Kidney (tissue), 13 donors: ENCODE measurements at regions not wholly inside any gene's neighbourhood (a gene's known extent, or its start where the extent isn't known, plus 50 kb on each side); places are given as distances from the start of the nearest gene placed in this dataset.

Source experiments
- DNase-seq, 5 donors: peaks; one replicate each; pipeline ENCODE4 v3.0.0-alpha.2; 2013 to 2020
- FAIRE-seq: peaks from 2 replicates; lab custom pipeline; 2012; peaks lifted over from hg19 to GRCh38; lab: Jason Lieb, UNC
- H3K27ac ChIP-seq, 2 donors: one replicate each; pipeline ENCODE4 v1.7.0; 2013; ENCODE audit warnings: low read depth in 2 of 2, low read length in 2 of 2, inconsistent platforms in 1 of 2
- H3K27me3 ChIP-seq: one replicate; pipeline ENCODE4 v1.7.1; 2013; ENCODE audit warnings: low read length, inconsistent platforms; ENCODE audit not compliant: control insufficient read depth, insufficient read depth
- H3K36me3 ChIP-seq, 3 donors: one replicate each; pipeline versions ENCODE4 v1.7.0 to v1.7.1; 2013; ENCODE audit warnings: low read length in 3 of 3, control low read depth in 1 of 3, inconsistent platforms in 1 of 3; ENCODE audit not compliant: insufficient read depth in 3 of 3, control insufficient read depth in 2 of 3
- H3K4me1 ChIP-seq, 3 donors: one replicate each; pipeline versions ENCODE4 v1.7.0 to v1.7.1; 2013; ENCODE audit warnings: low read length in 3 of 3, inconsistent platforms in 1 of 3, low read depth in 1 of 3; ENCODE audit not compliant: control insufficient read depth in 2 of 3, insufficient read depth in 2 of 3
- H3K4me3 ChIP-seq, 3 donors: one replicate each; pipeline versions ENCODE4 v1.7.0 to v1.8.1; 2013; ENCODE audit warnings: low read length in 3 of 3, control low read depth in 1 of 3, inconsistent platforms in 1 of 3
- H3K9ac ChIP-seq, 3 donors: one replicate each; pipeline versions ENCODE4 v1.7.0 to v1.7.1; 2013; ENCODE audit warnings: low read length in 3 of 3, control low read depth in 1 of 3, inconsistent platforms in 1 of 3
- H3K9me3 ChIP-seq, 3 donors: one replicate each; pipeline versions ENCODE4 v1.7.0 to v1.7.1; 2013; ENCODE audit warnings: low read length in 3 of 3, control low read depth in 1 of 3, inconsistent platforms in 1 of 3; ENCODE audit not compliant: control insufficient read depth in 2 of 3, insufficient read depth in 1 of 3
- intact Hi-C: fragments of 100-400 bp; cut with DNase I; formaldehyde crosslinking; loops from one replicate; pipeline ENCODE4 v1.11.1; 2022
- TF ChIP-seq, protein P1 (sequence below): IDR thresholded peaks from 3 replicates; pipeline ENCODE4 v1.5.1; 2012; ENCODE audit warnings: mild to moderate bottlenecking, moderate library complexity, borderline replicate concordance; ENCODE audit not compliant: insufficient read depth; ENCODE audit errors: extremely low read depth
- donor health status: control.
- donor health status: control.
- donor health status: control.
- donor health status: control.
- donor health status: control.
- donor health status: DM: yes; HTN: yes; CAD: no.
- donor health status: Normal renal cell carcinoma (clear cell type).

DNA sequence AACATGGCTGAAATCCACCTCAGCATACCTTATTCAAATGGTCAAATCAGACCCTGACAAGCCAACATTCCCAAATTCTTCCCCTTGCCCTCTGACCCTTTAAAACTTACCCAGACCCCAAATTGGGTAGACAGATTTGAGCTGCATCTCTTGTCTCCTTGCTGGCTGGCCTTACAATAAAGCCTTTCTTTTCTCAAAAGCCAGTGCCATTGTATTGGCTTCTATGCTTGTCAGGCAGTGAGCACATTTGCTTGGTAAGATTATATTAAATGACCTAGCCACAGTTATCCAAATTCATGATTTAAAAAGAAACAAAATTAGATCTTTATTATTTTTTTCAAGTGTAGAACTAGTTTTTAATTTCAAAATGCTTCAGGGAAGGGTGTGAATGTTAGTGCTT, 67.8 kb upstream of the FAM83B start:
- no peak overlapping the region for H3K4me3 ChIP-seq
- no peak overlapping the region for H3K27ac ChIP-seq
- DNase-seq (no peak), FAIRE-seq (no peak)
- H3K4me1 ChIP-seq, result no peaks in the 10 kb centered on the region
- intact Hi-C loops, result no loop called here
- TF ChIP-seq, protein P1, sequence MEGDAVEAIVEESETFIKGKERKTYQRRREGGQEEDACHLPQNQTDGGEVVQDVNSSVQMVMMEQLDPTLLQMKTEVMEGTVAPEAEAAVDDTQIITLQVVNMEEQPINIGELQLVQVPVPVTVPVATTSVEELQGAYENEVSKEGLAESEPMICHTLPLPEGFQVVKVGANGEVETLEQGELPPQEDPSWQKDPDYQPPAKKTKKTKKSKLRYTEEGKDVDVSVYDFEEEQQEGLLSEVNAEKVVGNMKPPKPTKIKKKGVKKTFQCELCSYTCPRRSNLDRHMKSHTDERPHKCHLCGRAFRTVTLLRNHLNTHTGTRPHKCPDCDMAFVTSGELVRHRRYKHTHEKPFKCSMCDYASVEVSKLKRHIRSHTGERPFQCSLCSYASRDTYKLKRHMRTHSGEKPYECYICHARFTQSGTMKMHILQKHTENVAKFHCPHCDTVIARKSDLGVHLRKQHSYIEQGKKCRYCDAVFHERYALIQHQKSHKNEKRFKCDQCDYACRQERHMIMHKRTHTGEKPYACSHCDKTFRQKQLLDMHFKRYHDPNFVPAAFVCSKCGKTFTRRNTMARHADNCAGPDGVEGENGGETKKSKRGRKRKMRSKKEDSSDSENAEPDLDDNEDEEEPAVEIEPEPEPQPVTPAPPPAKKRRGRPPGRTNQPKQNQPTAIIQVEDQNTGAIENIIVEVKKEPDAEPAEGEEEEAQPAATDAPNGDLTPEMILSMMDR, result no peak
- no peaks in the 10 kb centered on the region for H3K9me3 ChIP-seq
- H3K9ac ChIP-seq, result no peak overlapping the region
- H3K27me3 ChIP-seq, result no peaks in the 10 kb centered on the region
- no peaks in the 10 kb centered on the region for H3K36me3 ChIP-seq

DNA sequence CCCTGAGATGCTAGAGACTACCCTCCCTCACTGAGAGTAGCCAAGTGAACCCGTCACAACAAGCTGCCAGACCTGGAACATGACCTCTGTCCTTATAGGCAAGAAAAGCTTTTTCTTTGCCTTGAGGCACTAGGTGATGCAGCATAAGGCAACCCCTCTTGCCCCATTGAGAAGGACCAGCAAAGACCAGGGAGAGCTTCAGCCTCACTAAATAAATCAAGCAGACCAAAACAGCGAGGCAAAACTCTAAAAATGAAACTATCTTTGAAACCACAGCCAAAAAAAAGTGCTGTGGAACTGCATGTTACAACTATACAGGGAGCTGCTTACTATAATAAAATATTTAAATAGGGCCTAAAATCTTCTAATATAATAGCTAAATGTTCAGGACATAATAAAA, 62.6 kb upstream of the FAM83B start:
- DNase-seq (no peak), FAIRE-seq (no peak)
- Histone ChIP-seq H3K27ac (no peak overlapping the region), H3K27me3 (no peaks in the 10 kb centered on the region), H3K4me3 (no peak overlapping the region), H3K9me3 (no peaks in the 10 kb centered on the region), H3K4me1 (no peaks in the 10 kb centered on the region), H3K36me3 (no peaks in the 10 kb centered on the region), H3K9ac (no peak overlapping the region)
- TF ChIP-seq, protein P1, result no peak
- intact Hi-C loops, result no loop called here

DNA sequence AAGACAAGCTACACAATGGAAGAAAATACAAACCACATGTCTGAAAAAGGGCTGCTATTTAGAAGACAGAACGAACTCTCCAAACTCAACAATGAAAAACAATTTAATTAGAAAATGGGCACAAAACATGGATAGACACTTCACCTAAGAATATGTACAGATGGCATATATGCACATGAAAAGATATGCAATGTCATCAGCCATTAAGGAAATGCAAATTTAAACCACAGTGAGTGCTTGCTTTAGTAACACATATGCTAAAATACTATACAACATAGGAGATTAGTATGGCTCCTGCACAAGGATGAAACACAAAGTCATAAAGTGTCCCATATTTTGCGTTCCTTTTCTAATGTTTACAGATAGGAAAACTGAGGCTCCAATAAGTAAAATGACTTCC, 60.4 kb upstream of the FAM83B start:
- FAIRE-seq (no peak), DNase-seq (no peak)
- TF ChIP-seq, protein P1, result no peak

DNA sequence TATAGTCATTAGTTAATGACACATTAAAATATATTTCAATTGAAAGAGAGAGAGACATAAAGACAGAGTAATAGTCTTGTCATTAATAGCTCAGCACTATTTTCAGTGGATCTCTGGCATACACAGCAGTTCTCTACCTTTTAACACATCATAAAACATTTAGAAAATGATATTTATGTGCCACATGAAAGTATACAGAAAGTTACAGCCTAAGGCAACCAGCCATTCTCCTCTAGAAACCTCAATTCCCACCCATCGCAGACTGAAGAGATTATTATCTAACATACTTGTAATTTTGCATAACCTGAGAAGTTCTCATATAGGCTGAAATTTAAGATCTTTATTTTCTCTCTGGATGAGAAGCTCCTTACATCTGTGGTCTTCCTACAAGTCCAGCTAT, 58.7 kb upstream of the FAM83B start:
- intact Hi-C loops, result no loop called here
- H3K4me3 ChIP-seq, result no peak overlapping the region
- H3K9me3 ChIP-seq, result no peaks in the 10 kb centered on the region
- no peaks in the 10 kb centered on the region for H3K27me3 ChIP-seq
- no peaks in the 10 kb centered on the region for H3K4me1 ChIP-seq
- no peaks in the 10 kb centered on the region for H3K36me3 ChIP-seq
- no peak overlapping the region for H3K9ac ChIP-seq
- FAIRE-seq (no peak), DNase-seq (no peak)
- TF ChIP-seq, protein P1, result no peak
- no peak overlapping the region for H3K27ac ChIP-seq

More for the DNA sequence above, 60.4 kb upstream of the FAM83B start:
- H3K9ac ChIP-seq, result no peak overlapping the region
- H3K36me3 ChIP-seq, result no peaks in the 10 kb centered on the region
- no peak overlapping the region for H3K4me3 ChIP-seq
- H3K4me1 ChIP-seq, result no peaks in the 10 kb centered on the region
- no peak overlapping the region for H3K27ac ChIP-seq
- no peaks in the 10 kb centered on the region for H3K27me3 ChIP-seq
- H3K9me3 ChIP-seq, result no peaks in the 10 kb centered on the region
- intact Hi-C loops, result no loop called here
